Islet of Langerhans (tissue), 1 donor: ENCODE measurements at regions not wholly inside any gene's neighbourhood (a gene's known extent, or its start where the extent isn't known, plus 50 kb on each side); places are given as distances from the start of the nearest gene placed in this dataset.

Experiments used
- FAIRE-seq: peaks from one replicate; lab custom pipeline; 2011; peaks lifted over from hg19 to GRCh38; lab: Jason Lieb, UNC

DNA sequence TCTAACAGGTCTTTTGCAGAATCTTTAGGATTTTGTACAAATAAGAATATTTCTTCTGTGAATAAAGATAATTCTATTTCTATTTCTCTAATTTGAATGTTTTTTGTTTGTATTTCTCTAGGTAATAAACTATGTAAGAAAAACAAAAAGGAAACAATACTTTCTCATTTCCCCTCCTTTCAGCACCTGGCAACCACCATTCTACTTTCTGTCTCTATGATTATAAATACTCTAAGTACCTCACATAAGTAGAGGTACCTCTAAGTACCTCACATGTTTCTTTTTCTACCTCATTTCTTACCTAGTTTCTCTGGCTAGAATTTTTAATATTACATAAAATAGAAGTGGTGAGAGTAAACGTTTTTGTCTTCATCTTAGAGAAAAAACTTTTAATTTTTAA lies 550.0 kb downstream of the EPHA5 start:
- FAIRE-seq: no peak

GRCh38 chr4:65102419-65102818 lies 567.9 kb downstream of the EPHA5 start:
- no peak for FAIRE-seq

DNA sequence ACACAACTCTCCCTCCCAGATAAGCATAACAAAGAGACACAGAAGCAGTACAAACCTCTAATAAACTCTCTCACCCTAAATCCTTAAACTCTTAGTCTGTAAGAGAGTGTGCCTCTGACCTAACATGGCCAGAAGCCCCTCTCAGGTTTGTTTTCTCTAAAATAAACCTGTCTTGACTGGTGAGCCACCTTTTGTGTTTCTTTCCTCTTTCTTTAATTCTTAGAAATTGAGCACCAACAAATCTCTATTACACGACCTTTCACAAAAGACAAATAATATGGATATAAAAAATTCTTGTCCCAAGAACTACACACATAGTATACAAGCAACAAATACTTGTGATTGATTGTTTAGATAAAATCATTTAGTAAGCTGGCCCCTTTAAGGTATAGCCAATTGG lies 573.7 kb downstream of the EPHA5 start:
- no peak for FAIRE-seq

GRCh38 chr4:65089666-65090065 lies 580.6 kb downstream of the EPHA5 start:
- no peak for FAIRE-seq

DNA sequence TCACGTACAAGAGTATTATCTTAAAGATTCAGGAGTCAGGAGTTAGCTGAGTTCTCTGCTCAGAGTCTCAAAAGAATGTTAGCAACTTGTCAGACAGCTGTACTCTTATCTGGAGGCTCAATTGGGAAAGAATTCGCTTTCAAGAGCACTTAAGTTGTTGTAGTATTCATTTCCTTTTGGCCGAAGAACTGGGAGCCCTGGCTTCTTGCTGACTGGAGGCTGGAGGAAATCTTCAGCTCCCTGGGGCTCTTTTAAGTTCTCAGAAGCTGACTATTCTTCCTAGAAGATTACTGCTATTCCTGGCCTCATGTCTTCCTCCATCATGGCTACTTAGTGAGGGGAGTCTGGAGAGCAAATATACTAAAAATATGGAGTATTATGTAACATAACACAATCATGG lies 587.2 kb downstream of the EPHA5 start:
- no peak for FAIRE-seq

DNA sequence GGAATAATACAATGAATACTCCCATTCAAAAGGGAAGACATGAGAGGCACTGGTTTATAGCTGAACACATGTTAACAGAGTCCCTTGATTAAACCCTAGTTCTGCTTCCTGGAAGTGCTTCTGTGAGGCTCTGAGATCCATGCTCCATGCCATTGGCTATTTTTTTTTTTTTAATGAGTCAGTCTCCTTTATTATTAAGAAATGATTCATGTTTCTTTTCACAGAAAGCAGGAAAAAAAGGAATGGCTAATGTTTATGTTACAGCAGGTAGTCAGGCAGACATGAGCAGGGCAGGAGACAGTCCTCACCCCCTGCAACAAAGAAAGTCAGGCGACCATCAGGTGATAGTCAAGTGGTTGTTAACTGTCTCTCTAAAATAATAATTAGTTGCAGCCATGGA lies 598.7 kb downstream of the EPHA5 start:
- FAIRE-seq: no peak

DNA sequence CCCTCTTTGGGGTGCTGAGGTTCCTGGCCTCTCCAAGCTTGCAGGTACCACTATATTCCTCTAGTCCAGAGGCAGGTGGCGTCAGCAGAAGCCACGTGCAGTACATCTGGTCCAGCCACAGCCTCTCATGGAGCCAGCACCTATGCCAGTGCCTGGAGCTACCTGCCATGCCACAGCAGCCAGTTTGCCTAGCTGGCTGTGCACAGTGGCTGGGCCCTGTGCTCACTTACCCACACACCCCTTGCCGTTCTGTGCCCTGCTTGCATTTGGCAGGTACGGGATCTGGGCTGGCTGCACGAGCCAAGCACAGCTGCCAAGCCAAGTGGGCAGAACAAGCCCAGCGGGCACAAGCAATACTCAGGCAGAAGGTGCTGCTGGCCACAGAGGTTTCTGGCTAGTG lies 601.1 kb downstream of the EPHA5 start:
- FAIRE-seq: no peak

GRCh38 chr4:65066106-65066505 lies 604.2 kb downstream of the EPHA5 start:
- FAIRE-seq: no peak

GRCh38 chr4:65063601-65064000 lies 606.7 kb downstream of the EPHA5 start:
- no peak for FAIRE-seq

DNA sequence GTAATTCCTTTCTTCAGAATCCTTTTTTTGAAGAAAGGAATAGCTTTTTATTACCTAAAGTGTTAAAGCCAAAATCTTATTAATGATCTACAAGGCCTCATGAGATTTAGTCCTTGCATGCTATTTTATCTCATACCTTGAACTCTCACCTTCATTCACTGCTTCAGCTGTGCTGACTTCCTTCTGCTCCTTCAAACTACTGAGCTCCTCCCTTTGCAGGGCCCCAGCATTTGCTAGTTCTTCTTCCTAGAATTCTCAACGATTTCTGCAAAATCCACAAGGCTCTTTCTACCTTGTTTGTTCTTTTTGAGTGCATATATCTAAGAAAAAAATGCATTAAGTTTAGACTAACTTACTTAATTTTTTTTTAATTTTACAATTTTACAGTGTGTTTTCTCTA lies 619.5 kb downstream of the EPHA5 start:
- FAIRE-seq: no peak

DNA sequence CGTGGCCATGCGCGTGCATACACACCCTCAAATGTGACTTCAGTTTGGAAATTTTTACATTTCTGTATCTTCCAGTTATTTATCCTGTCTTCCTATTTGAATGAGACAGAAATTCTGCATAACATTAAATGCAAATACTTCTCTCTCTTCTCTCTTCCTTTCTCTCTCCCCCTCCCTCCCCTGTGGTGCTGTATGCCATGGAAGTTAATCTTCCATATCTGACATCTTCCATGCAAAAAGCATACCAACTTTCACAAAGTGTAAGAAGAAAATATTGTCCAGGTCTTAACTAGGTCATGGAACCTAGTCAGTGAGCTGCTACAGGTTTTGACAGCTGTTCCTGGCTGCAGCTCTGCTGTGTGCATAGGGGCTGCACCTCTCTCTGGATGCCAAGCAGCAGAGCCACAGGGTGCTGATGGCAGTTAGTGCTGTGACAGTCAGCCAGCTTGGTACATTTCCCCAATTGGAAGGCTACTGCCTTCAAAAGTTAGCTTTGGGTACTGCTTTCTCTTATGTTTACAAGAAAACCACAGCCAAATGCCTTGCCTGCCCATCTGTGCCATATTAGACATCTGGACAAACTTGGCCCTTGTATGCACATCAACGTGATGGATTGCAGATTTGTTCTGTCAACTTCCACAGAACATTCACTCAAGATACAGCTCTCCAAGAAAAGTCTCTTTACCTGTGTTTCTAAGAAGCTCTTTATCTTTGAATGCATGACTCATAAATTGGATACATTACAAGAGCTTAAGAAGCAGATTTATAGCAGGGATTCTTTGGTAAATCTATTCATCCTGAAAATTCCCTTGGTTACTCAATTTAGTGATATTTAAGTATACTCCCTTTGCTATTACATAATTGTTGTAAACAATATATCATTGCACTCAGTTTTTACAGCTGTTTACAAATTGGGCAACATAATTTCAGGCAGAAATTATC lies 623.8 kb downstream of the EPHA5 start:
- FAIRE-seq: no peak

DNA sequence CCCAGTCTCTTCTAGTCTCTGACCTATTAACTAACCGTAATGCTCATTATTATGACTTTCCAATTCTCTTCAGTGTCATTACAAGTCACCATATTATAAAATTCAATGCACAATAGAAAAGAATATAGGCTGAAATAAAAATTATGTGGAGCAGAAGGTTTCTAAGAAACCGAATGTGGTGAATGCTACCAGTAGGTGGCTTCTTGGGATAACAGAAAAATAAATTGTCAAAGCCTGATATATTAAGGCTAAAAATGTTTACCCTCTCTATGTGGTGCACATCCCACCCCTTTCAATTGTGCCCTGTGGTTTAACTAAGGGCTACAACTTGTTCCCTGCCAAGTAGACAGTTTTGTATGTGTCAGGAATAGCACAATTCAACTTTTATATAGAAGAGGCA lies 624.6 kb upstream of the TECRL start:
- no peak for FAIRE-seq

DNA sequence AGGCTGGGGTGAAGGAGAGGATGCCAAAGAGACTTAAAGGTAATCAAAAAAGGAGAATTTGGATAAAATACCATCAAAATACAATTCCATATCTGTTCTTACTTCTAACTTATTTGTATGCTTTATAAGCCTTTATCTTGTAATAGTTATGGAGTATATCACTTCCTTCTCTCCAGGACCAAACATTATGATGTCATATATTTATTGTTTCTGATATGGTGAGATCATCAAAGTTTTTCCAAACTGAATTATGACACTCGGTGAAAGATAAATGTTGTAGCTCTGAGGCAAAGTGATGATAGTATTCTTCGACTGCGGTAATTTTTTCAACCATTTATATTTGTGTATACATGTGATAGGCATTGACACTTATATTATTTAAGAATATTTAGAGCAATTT lies 619.3 kb upstream of the TECRL start:
- FAIRE-seq: no peak

- FAIRE-seq: no peak
These were observed 614.8 kb upstream of the TECRL start for GRCh38 chr4:65023883-65024670.

DNA sequence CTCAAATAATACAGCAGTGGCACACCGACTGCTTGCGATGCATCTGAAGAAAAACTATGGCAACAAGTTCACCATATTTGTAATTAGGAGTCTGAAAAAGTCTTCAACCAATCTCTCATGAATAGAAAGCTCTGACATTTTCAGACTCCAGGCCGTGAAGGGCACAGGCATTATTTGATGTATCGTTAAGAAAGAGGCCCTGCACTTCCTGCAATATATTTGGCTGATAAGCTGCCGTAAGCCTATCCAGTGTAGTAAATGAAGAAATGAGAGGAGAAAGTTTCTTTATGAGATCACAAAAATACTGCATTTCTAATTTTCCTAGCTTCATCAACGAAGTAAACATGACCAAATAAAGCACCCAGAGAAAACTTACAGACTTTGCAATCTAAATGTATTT lies 613.8 kb upstream of the TECRL start:
- no peak for FAIRE-seq

GRCh38 chr4:65021737-65022136 lies 612.5 kb upstream of the TECRL start:
- no peak for FAIRE-seq

DNA sequence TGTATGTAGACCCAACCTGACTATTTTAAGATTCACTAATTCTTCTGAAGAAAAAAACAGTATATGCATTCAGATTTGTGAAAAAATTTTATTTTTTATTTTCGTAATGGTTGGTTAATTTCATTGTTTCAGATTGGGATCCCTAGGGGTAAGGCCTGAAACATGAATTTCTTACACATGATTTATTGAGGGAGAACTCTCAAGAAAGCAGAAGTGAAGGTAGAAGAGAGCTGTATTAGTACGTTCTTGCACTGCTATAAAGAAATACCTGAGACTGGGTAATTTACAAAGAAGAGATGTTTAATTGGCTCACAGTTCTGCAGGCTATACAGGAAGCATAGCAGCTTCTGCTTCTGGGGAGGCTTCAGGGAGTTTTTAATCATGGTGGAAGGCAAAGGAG lies 611.9 kb upstream of the TECRL start:
- no peak for FAIRE-seq

GRCh38 chr4:65019775-65020174 lies 610.5 kb upstream of the TECRL start:
- no peak for FAIRE-seq

GRCh38 chr4:65018313-65018712 lies 609.1 kb upstream of the TECRL start:
- no peak for FAIRE-seq

GRCh38 chr4:65014078-65014477 lies 604.8 kb upstream of the TECRL start:
- FAIRE-seq: no peak

DNA sequence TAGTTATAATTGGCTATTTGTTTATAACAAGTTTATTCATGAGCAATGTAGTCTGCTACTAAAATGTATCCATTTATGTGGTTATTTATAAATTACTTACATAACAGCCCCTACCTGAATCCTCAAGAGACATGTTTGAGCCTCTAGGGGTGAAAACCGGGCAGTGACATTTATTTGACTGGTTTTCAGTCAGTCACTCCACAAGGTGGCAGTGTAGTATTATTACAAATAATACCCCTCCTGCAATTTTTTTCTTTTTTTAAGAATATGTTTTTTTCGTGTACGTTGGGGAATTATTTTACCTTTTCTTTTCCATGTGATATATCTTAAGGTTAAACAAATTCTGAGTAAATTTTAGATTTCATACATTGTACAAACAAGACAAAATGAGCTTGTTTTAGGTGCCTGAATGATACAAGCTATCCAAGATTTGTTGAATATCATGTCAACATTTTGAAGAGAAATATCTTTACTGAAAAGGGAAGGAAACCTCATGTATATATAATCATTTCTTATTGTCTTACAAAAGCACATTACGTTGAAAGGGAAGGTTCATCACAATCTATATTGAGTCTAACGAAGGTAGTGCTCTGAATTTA lies 598.7 kb upstream of the TECRL start:
- peak; percentile 80 for FAIRE-seq

- FAIRE-seq: no peak
These were observed 565.9 kb upstream of the TECRL start for GRCh38 chr4:64975177-64975576.

DNA sequence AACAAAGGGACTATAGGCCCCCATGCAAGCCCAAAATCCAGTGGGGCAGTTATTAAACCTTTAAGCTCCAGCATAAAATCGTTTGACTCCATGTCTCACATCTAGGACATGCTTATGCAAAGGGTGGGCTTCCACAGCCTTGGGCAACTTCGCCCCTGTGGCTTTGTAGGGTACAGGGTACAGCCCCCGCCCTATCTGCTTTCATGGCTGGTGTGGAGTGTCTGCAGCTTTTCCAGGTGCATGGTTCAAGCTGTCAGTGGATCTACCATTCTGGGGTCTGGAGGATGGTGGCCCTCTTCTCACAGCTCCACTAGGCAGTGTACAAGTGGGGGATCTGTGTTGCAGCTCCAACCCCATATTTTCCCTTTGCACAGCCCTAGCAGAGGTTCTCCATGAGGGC lies 559.8 kb upstream of the TECRL start:
- FAIRE-seq: no peak
